H1 (cell line): ENCODE measurements at regions not wholly inside any gene's neighbourhood (a gene's known extent, or its start where the extent isn't known, plus 50 kb on each side); places are given as distances from the start of the nearest gene placed in this dataset.

Source experiments
- CTCF ChIA-PET: fragments of 300-600 bp; sonication (Branson Sonifier 250); formaldehyde crosslinking; loops from one replicate; lab custom pipeline; 2021; ENCODE audit not compliant: partially characterized antibody; lab: Charles Lee
- POLR2A ChIA-PET: fragments of 300-600 bp; sonication (Branson Sonifier 250); formaldehyde crosslinking; loops from one replicate; lab custom pipeline; 2021; ENCODE audit warnings: inconsistent platforms; ENCODE audit not compliant: partially characterized antibody; lab: Charles Lee
- DNase-seq, 2 experiments: peaks; one replicate each; pipeline versions ENCODE4 v3.0.0 to v3.0.0-alpha.2; 2010 to 2022; ENCODE audit warnings: low spot score in 2 of 2, low read depth in 1 of 2, mixed read lengths in 1 of 2
- FAIRE-seq: peaks from 2 replicates; lab custom pipeline; 2011; peaks lifted over from hg19 to GRCh38; lab: Jason Lieb, UNC
- H2AFZ ChIP-seq: 2 replicates; pipeline ENCODE4 v1.8.1; 2012; ENCODE audit warnings: low read length, inconsistent platforms
- H2AK5ac ChIP-seq: 2 replicates; pipeline ENCODE4 v1.6.1; 2013; ENCODE audit warnings: low read depth, low read length
- H2BK120ac ChIP-seq: replicated peaks from 2 replicates; pipeline ENCODE3; 2013; ENCODE audit warnings: low read depth, low read length, inconsistent platforms
- H2BK12ac ChIP-seq: 2 replicates; pipeline ENCODE4 v1.6.1; 2013; ENCODE audit warnings: low read depth, low read length
- H2BK15ac ChIP-seq: 2 replicates; pipeline ENCODE4 v1.6.1; 2013; ENCODE audit warnings: low read length
- H2BK20ac ChIP-seq: 2 replicates; pipeline ENCODE4 v1.6.1; 2013; ENCODE audit warnings: low read length
- H2BK5ac ChIP-seq: 2 replicates; pipeline ENCODE4 v1.6.1; 2013; ENCODE audit warnings: low read depth, low read length
- H3K14ac ChIP-seq: 2 replicates; pipeline ENCODE4 v1.6.1; 2013; ENCODE audit warnings: inconsistent platforms; ENCODE audit not compliant: insufficient read length
- H3K18ac ChIP-seq: 2 replicates; pipeline ENCODE4 v1.6.1; 2013; ENCODE audit warnings: low read length; ENCODE audit errors: extremely low read depth
- H3K23ac ChIP-seq: 2 replicates; pipeline ENCODE4 v1.6.1; 2013; ENCODE audit warnings: inconsistent platforms; ENCODE audit not compliant: insufficient read length
- H3K23me2 ChIP-seq: 2 replicates; pipeline ENCODE4 v1.6.1; 2013; ENCODE audit warnings: low read depth, low read length
- H3K27ac ChIP-seq: 2 replicates; pipeline ENCODE4 v1.6.1; 2011; ENCODE audit warnings: low read depth, low read length, inconsistent platforms
- H3K27me3 ChIP-seq, 4 experiments: replicated peaks in 1 of 4; 1 replicate in 1 of 4; 2 replicates in 3 of 4; pipeline versions ENCODE4 v1.6.1 to v1.8.1; 2011 to 2013; ENCODE audit warnings: low read length in 3 of 4, mild to moderate bottlenecking in 3 of 4, inconsistent platforms in 2 of 4, mixed read lengths in 2 of 4, moderate library complexity in 1 of 4; ENCODE audit not compliant: control insufficient read depth in 3 of 4, insufficient read depth in 3 of 4; ENCODE audit errors: extremely low read depth in 1 of 4
- H3K36me3 ChIP-seq, 4 experiments: 2 replicates each; pipeline versions ENCODE4 v1.6.1 to v1.8.1; 2011 to 2013; ENCODE audit warnings: mild to moderate bottlenecking in 4 of 4, low read length in 3 of 4, moderate library complexity in 2 of 4, control low read depth in 1 of 4, inconsistent platforms in 1 of 4; ENCODE audit not compliant: insufficient read depth in 4 of 4, control insufficient read depth in 2 of 4
- H3K4ac ChIP-seq: replicated peaks from 2 replicates; pipeline ENCODE3; 2013; ENCODE audit warnings: low read length, low read depth, mixed read lengths, inconsistent platforms; ENCODE audit not compliant: insufficient read length
- H3K4me1 ChIP-seq, 4 experiments: replicated peaks in 1 of 4; 1 replicate in 1 of 4; 2 replicates in 3 of 4; pipeline versions ENCODE4 v1.6.1 to v1.8.1; 2011 to 2013; ENCODE audit warnings: low read length in 3 of 4, inconsistent platforms in 2 of 4, mixed read lengths in 1 of 4; ENCODE audit not compliant: insufficient read depth in 4 of 4, control insufficient read depth in 3 of 4
- H3K4me2 ChIP-seq, 2 experiments: 2 replicates each; pipeline versions ENCODE4 v1.6.1 to v1.8.1; 2011 to 2013; ENCODE audit warnings: low read depth in 2 of 2, low read length in 2 of 2, control low read depth in 1 of 2, inconsistent platforms in 1 of 2, mild to moderate bottlenecking in 1 of 2; ENCODE audit not compliant: insufficient read depth in 1 of 2
- H3K4me3 ChIP-seq, 4 experiments: fragments of 200-600, 300-600 bp in 1 of 4; sonication (generic), shearing (Covaris generic), sonication (Bioruptor Twin) in 1 of 4; 2 replicates each; pipeline versions ENCODE4 v1.5.1 to v1.8.1; 2011 to 2016; ENCODE audit warnings: low read length in 4 of 4, low read depth in 3 of 4, control low read depth in 2 of 4, inconsistent platforms in 2 of 4, mild to moderate bottlenecking in 2 of 4, mixed read lengths in 1 of 4, moderate library complexity in 1 of 4; ENCODE audit not compliant: insufficient read depth in 2 of 4; ENCODE audit errors: extremely low read depth in 1 of 4
- H3K56ac ChIP-seq: replicated peaks from 2 replicates; pipeline ENCODE3; 2013; ENCODE audit warnings: low read depth, mild to moderate bottlenecking, mixed read lengths, low read length, inconsistent platforms; ENCODE audit not compliant: insufficient read length
- H3K79me1 ChIP-seq: 2 replicates; pipeline ENCODE4 v1.6.1; 2013; ENCODE audit warnings: low read depth, low read length, control low read depth
- H3K79me2 ChIP-seq, 2 experiments: 2 replicates each; pipeline versions ENCODE4 v1.6.1 to v1.8.1; 2012 to 2013; ENCODE audit warnings: low read length in 2 of 2, mild to moderate bottlenecking in 2 of 2, inconsistent platforms in 1 of 2; ENCODE audit not compliant: insufficient read depth in 2 of 2, control insufficient read depth in 1 of 2
- H3K9ac ChIP-seq, 4 experiments: replicated peaks in 1 of 4; 1 replicate in 1 of 4; 2 replicates in 3 of 4; pipeline versions ENCODE4 v1.6.1 to v1.8.1; 2011 to 2013; ENCODE audit warnings: low read depth in 3 of 4, low read length in 3 of 4, control low read depth in 2 of 4, mild to moderate bottlenecking in 2 of 4, moderate library complexity in 2 of 4, inconsistent platforms in 1 of 4; ENCODE audit errors: extremely low read depth in 1 of 4
- H3K9me3 ChIP-seq, 2 experiments: 2 replicates each; pipeline versions ENCODE4 v1.6.1 to v1.8.1; 2012 to 2013; ENCODE audit warnings: mild to moderate bottlenecking in 2 of 2, moderate library complexity in 2 of 2, control low read depth in 1 of 2, inconsistent platforms in 1 of 2, low read depth in 1 of 2, low read length in 1 of 2, mixed read lengths in 1 of 2; ENCODE audit not compliant: insufficient read depth in 2 of 2
- H4K20me1 ChIP-seq, 2 experiments: replicated peaks in 1 of 2; 2 replicates each; pipeline versions ENCODE3 to v1.8.1; 2011 to 2013; ENCODE audit warnings: inconsistent platforms in 2 of 2, low read length in 2 of 2, mild to moderate bottlenecking in 1 of 2; ENCODE audit not compliant: insufficient read depth in 2 of 2, control insufficient read depth in 1 of 2
- H4K5ac ChIP-seq: 2 replicates; pipeline ENCODE4 v1.6.1; 2013; ENCODE audit warnings: low read length, low read depth, mixed read lengths, inconsistent platforms; ENCODE audit not compliant: insufficient read length
- H4K8ac ChIP-seq: 2 replicates; pipeline ENCODE4 v1.8.0; 2013; ENCODE audit warnings: mild to moderate bottlenecking, moderate library complexity, low read length, inconsistent platforms; ENCODE audit not compliant: insufficient read depth; ENCODE audit errors: extremely low read depth
- H4K91ac ChIP-seq: replicated peaks from 2 replicates; pipeline ENCODE3; 2013; ENCODE audit warnings: low read length, mixed read lengths, inconsistent platforms; ENCODE audit not compliant: insufficient read length
- BACH1 ChIP-seq: IDR thresholded peaks from 2 replicates; pipeline ENCODE4 v1.6.1; 2012; ENCODE audit warnings: low read length, improper control_type of control experiment
- CBX8 ChIP-seq: fragments of 300-800, 300-1000 bp; sonication (generic); IDR thresholded peaks from 2 replicates; pipeline ENCODE4 v1.7.1; 2016; ENCODE audit warnings: low read depth, low read length, borderline replicate concordance
- CEBPB ChIP-seq: IDR thresholded peaks from 2 replicates; pipeline ENCODE4 v1.6.1; 2012; ENCODE audit warnings: low read depth, low read length
- EP300 ChIP-seq, 2 experiments: IDR thresholded peaks; 1 replicate in 1 of 2; 2 replicates in 1 of 2; pipeline ENCODE4 v1.6.1; 2011 to 2012; ENCODE audit warnings: low read depth in 2 of 2, low read length in 2 of 2, mild to moderate bottlenecking in 2 of 2, borderline replicate concordance in 1 of 2, inconsistent platforms in 1 of 2, moderate library complexity in 1 of 2
- GTF2F1 ChIP-seq: IDR thresholded peaks from 2 replicates; pipeline ENCODE4 v1.6.1; 2012; ENCODE audit warnings: low read depth, low read length, improper control_type of control experiment, borderline replicate concordance
- HDAC2 ChIP-seq, 2 experiments: fragments of 300-600 bp in 1 of 2; sonication (generic) in 1 of 2; IDR thresholded peaks; 2 replicates each; pipeline ENCODE4 v1.6.1; 2011 to 2012; ENCODE audit warnings: low read depth in 2 of 2, low read length in 2 of 2, mild to moderate bottlenecking in 2 of 2, moderate library complexity in 2 of 2, borderline replicate concordance in 1 of 2, inconsistent platforms in 1 of 2
- KDM1A ChIP-seq: fragments of 200-600, 300-600 bp; sonication (generic); IDR thresholded peaks from 2 replicates; pipeline ENCODE4 v1.7.1; 2016; ENCODE audit warnings: mild to moderate bottlenecking, low read length, borderline replicate concordance
- KDM4A ChIP-seq: IDR thresholded peaks from one replicate; pipeline ENCODE4 v1.7.1; 2012; ENCODE audit warnings: low read depth, mild to moderate bottlenecking, moderate library complexity, low read length, inconsistent platforms; ENCODE audit not compliant: severe bottlenecking
- POLR2AphosphoS5 ChIP-seq: IDR thresholded peaks from 2 replicates; pipeline ENCODE4 v1.6.1; 2011; ENCODE audit warnings: low read depth, low read length
- POU5F1 ChIP-seq: IDR thresholded peaks from 2 replicates; pipeline ENCODE4 v1.6.1; 2011; ENCODE audit warnings: low read depth, mild to moderate bottlenecking, low read length, moderate library complexity
- SIN3A ChIP-seq, 2 experiments: IDR thresholded peaks in 1 of 2; conservative IDR thresholded peaks in 1 of 2; 2 replicates each; pipeline ENCODE4 v1.6.1; 2011 to 2012; ENCODE audit warnings: low read length in 2 of 2, improper control_type of control experiment in 1 of 2, low read depth in 1 of 2, mild to moderate bottlenecking in 1 of 2
- WGBS, 2 experiments: shearing (Covaris generic) in 1 of 2; methylation state at CpG; one replicate each; pipeline versions ENCODE4 v1.1.6 to v1.1.7; 2013 to 2015; ENCODE audit warnings: low lambda C conversion rate in 2 of 2, mixed read lengths in 2 of 2, inconsistent platforms in 1 of 2, low coverage in 1 of 2, missing lambda C conversion rate in 1 of 2; ENCODE audit not compliant: insufficient replicate concordance in 2 of 2, insufficient coverage in 1 of 2, insufficient read length in 1 of 2; ENCODE audit errors: extremely low coverage in 1 of 2, missing lambda C conversion rate in 1 of 2; 5-methylcytosine and 5-hydroxymethylcytosine counted together

DNA sequence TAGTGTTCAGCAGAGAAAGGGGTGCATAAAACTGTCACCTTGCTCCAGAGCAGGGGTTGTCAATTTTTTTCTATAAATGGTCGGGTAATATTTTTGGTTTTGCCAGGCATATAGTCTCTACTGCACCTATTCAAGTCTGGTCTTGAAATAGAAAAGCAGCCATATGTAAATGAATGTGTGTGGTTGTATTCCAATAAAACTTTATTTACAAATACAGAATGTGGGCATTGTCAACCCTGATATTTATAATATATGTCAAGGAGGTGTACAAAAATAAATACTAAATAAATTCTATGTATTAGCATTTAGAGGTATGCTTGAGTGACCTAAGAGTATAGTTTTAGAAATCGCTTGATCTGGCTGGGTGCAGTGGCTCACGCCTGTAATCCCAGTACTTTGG lies 97.6 kb upstream of the SPRY2 start:
- no peak overlapping the region for H4K5ac ChIP-seq
- WGBS, 2 experiments = 90% methylated on average over 3 of the region's 3 CpGs; no CpG with 5 or more reads in 1 of the 2 experiments
- no peak overlapping the region for H4K8ac ChIP-seq
- H3K23ac ChIP-seq = no peak overlapping the region
- no peak overlapping the region for H2BK15ac ChIP-seq
- H3K9me3 ChIP-seq = no peaks in the 10 kb centered on the region
- no peak overlapping the region for H2BK5ac ChIP-seq
- H3K27ac ChIP-seq = no peak overlapping the region
- no peak overlapping the region for H3K56ac ChIP-seq
- no peak for TF ChIP-seq EP300 (IDR thresholded peaks at IDR 0.05; ENCODE audit: borderline replicate concordance in 1 of 2, low read depth in 2 of 2, low read length in 2 of 2)
- no peak for TF ChIP-seq GTF2F1
- TF ChIP-seq SIN3A (conservative IDR thresholded peaks at IDR 0.05 in 1 of 2, IDR thresholded peaks at IDR 0.05 in 1 of 2; ENCODE audit: low read depth in 1 of 2, low read length in 2 of 2) = no peak
- TF ChIP-seq CBX8 = no peak
- TF ChIP-seq KDM1A = no peak
- TF ChIP-seq CEBPB = no peak
- TF ChIP-seq POU5F1 = no peak
- no peak for TF ChIP-seq HDAC2 (IDR thresholded peaks at IDR 0.05; ENCODE audit: borderline replicate concordance in 1 of 2, low read depth in 2 of 2, low read length in 2 of 2)
- no peak for TF ChIP-seq KDM4A
- TF ChIP-seq BACH1 = no peak
- TF ChIP-seq POLR2AphosphoS5 = no peak
- DNase-seq = no peak
- H2BK120ac ChIP-seq = no peak overlapping the region
- no peak overlapping the region for H3K4me2 ChIP-seq
- no peaks in the 10 kb centered on the region for H3K23me2 ChIP-seq
- no peaks in the 10 kb centered on the region for H4K20me1 ChIP-seq
- H2BK20ac ChIP-seq = no peak overlapping the region
- H3K36me3 ChIP-seq = no peaks in the 10 kb centered on the region
- H3K18ac ChIP-seq = no peak overlapping the region
- no peak overlapping the region for H3K4ac ChIP-seq
- no peak overlapping the region for H3K14ac ChIP-seq
- ChIA-PET POLR2A (no interaction called here), CTCF (no interaction called here)
- no peaks in the 10 kb centered on the region for H3K4me1 ChIP-seq
- no peaks in the 10 kb centered on the region for H3K79me2 ChIP-seq
- H3K4me3 ChIP-seq = no peak overlapping the region
- no peak overlapping the region for H2AK5ac ChIP-seq
- H3K27me3 ChIP-seq = no peaks in the 10 kb centered on the region
- no peak overlapping the region for H2AFZ ChIP-seq
- no peak overlapping the region for H2BK12ac ChIP-seq
- no peaks in the 10 kb centered on the region for H3K79me1 ChIP-seq
- H3K9ac ChIP-seq = no peak overlapping the region
- no peak for FAIRE-seq
- H4K91ac ChIP-seq = no peak overlapping the region
